Neuronal stem cell (in vitro differentiated cells): ENCODE measurements at regions not wholly inside any gene's neighbourhood (a gene's known extent, or its start where the extent isn't known, plus 50 kb on each side); places are given as distances from the start of the nearest gene placed in this dataset.

Experiments
- DNase-seq: peaks from one replicate; pipeline ENCODE4 v3.0.0-alpha.2; 2013; ENCODE audit warnings: low spot score
- H2AFZ ChIP-seq: one replicate; pipeline ENCODE4 v1.6.1; 2013; ENCODE audit warnings: mild to moderate bottlenecking, low read length, inconsistent platforms
- H2AK5ac ChIP-seq: 2 replicates; pipeline ENCODE4 v1.6.1; 2013; ENCODE audit warnings: low read depth, mild to moderate bottlenecking, inconsistent platforms, low read length, moderate library complexity, mixed read lengths
- H2BK120ac ChIP-seq: 2 replicates; pipeline ENCODE4 v1.6.1; 2013; ENCODE audit warnings: low read depth, mild to moderate bottlenecking, inconsistent platforms, low read length, moderate library complexity, mixed read lengths
- H2BK12ac ChIP-seq: one replicate; pipeline ENCODE4 v1.6.1; 2013; ENCODE audit warnings: low read length, inconsistent platforms
- H2BK15ac ChIP-seq: 2 replicates; pipeline ENCODE4 v1.6.1; 2013; ENCODE audit warnings: mild to moderate bottlenecking, low read length, inconsistent platforms, mixed read lengths
- H2BK5ac ChIP-seq: one replicate; pipeline ENCODE4 v1.6.1; 2013; ENCODE audit warnings: inconsistent platforms, mild to moderate bottlenecking, low read length, moderate library complexity
- H3K14ac ChIP-seq: one replicate; pipeline ENCODE4 v1.6.1; 2013; ENCODE audit warnings: low read length, inconsistent platforms
- H3K18ac ChIP-seq: 2 replicates; pipeline ENCODE4 v1.6.1; 2013; ENCODE audit warnings: low read length, inconsistent platforms
- H3K23ac ChIP-seq: 2 replicates; pipeline ENCODE4 v1.6.1; 2013; ENCODE audit warnings: low read depth, mild to moderate bottlenecking, mixed read lengths, low read length, inconsistent platforms; ENCODE audit not compliant: poor library complexity
- H3K27ac ChIP-seq: replicated peaks from 3 replicates; pipeline ENCODE4 v1.5.1; 2013; ENCODE audit warnings: low read length, inconsistent platforms
- H3K27me3 ChIP-seq, 3 experiments: 2 replicates each; pipeline ENCODE4 v1.6.1; 2013; ENCODE audit warnings: low read length in 3 of 3, mild to moderate bottlenecking in 2 of 3, inconsistent platforms in 1 of 3, low read depth in 1 of 3, mixed read lengths in 1 of 3, moderate library complexity in 1 of 3; ENCODE audit not compliant: control insufficient read depth in 3 of 3, insufficient read depth in 3 of 3
- H3K36me3 ChIP-seq, 2 donors: replicated peaks in 1 of 2; 2 replicates each; pipeline ENCODE4 v1.6.1; 2013; ENCODE audit warnings: low read length in 2 of 2; ENCODE audit not compliant: control insufficient read depth in 2 of 2, insufficient read depth in 2 of 2
- H3K4ac ChIP-seq: 2 replicates; pipeline ENCODE4 v1.6.1; 2013; ENCODE audit warnings: inconsistent platforms, mild to moderate bottlenecking, low read length, moderate library complexity
- H3K4me1 ChIP-seq, 2 donors: 1 replicate in 1 of 2; 2 replicates in 1 of 2; pipeline ENCODE4 v1.6.1; 2013; ENCODE audit warnings: low read length in 2 of 2, low read depth in 1 of 2; ENCODE audit not compliant: control insufficient read depth in 2 of 2, insufficient read depth in 1 of 2
- H3K4me2 ChIP-seq: one replicate; pipeline ENCODE4 v1.6.1; 2013; ENCODE audit warnings: mild to moderate bottlenecking, low read length, inconsistent platforms; ENCODE audit not compliant: insufficient read depth, poor library complexity, severe bottlenecking
- H3K4me3 ChIP-seq, 2 donors: 2 replicates each; pipeline ENCODE4 v1.5.1; 2013; ENCODE audit warnings: low read length in 2 of 2, mild to moderate bottlenecking in 2 of 2, inconsistent platforms in 1 of 2, moderate library complexity in 1 of 2
- H3K79me1 ChIP-seq: one replicate; pipeline ENCODE4 v1.6.1; 2013; ENCODE audit warnings: low read depth, mild to moderate bottlenecking, inconsistent platforms, low read length, moderate library complexity
- H3K9ac ChIP-seq: one replicate; pipeline ENCODE4 v1.6.1; 2013; ENCODE audit warnings: mild to moderate bottlenecking, low read depth, low read length, inconsistent platforms; ENCODE audit not compliant: poor library complexity
- H3K9me3 ChIP-seq, 2 donors: replicated peaks in 1 of 2; 2 replicates each; pipeline versions ENCODE3 to v1.6.1; 2013; ENCODE audit warnings: low read length in 2 of 2, mild to moderate bottlenecking in 2 of 2, inconsistent platforms in 1 of 2, low read depth in 1 of 2, mixed read lengths in 1 of 2, moderate library complexity in 1 of 2; ENCODE audit not compliant: control insufficient read depth in 2 of 2, insufficient read depth in 1 of 2
- H4K8ac ChIP-seq: one replicate; pipeline ENCODE4 v1.6.1; 2013; ENCODE audit warnings: low read depth, mild to moderate bottlenecking, inconsistent platforms, low read length, moderate library complexity
- H4K91ac ChIP-seq: one replicate; pipeline ENCODE4 v1.6.1; 2013; ENCODE audit warnings: low read length, low read depth, mild to moderate bottlenecking, inconsistent platforms; ENCODE audit not compliant: poor library complexity
- WGBS, 2 donors: extraction: QIAGEN DNeasy Blood & Tissue Kit; methylation state at CpG; one replicate each; pipeline ENCODE4 v1.1.7; 2013; ENCODE audit warnings: missing lambda C conversion rate in 2 of 2, mixed read lengths in 1 of 2; ENCODE audit not compliant: insufficient read length in 2 of 2, insufficient replicate concordance in 1 of 2; ENCODE audit errors: extremely low coverage in 2 of 2; 5-methylcytosine and 5-hydroxymethylcytosine counted together

GRCh38 chr4:110265001-110265400 lies 66.6 kb upstream of the ELOVL6 start:
- no peak overlapping the region for H3K27ac ChIP-seq
- no peak overlapping the region for H3K4me2 ChIP-seq
- DNase-seq, result no peak
- no peak overlapping the region for H3K4me3 ChIP-seq
- peaks cover 2% of the 10 kb centered on the region for H3K79me1 ChIP-seq
- H4K8ac ChIP-seq, result no peak overlapping the region
- WGBS, 2 donors, result no CpG with 5 or more reads among the region's 5 CpGs
- H3K4me1 ChIP-seq, result no peaks in the 10 kb centered on the region
- no peak overlapping the region for H4K91ac ChIP-seq
- H3K9me3 ChIP-seq, result no peaks in the 10 kb centered on the region
- no peak overlapping the region for H2AK5ac ChIP-seq
- no peaks in the 10 kb centered on the region for H3K36me3 ChIP-seq
- no peak overlapping the region for H2AFZ ChIP-seq
- peaks cover 0 to 2% (median 0%) of the 10 kb centered on the region in 3 experiments for H3K27me3 ChIP-seq
- no peak overlapping the region for H2BK12ac ChIP-seq
- no peak overlapping the region for H2BK5ac ChIP-seq
- H2BK120ac ChIP-seq, result no peak overlapping the region
- H3K14ac ChIP-seq, result no peak overlapping the region
- H3K4ac ChIP-seq, result no peak overlapping the region
- H3K18ac ChIP-seq, result peak overlapping the region; percentile 76
- no peak overlapping the region for H3K9ac ChIP-seq
- no peak overlapping the region for H2BK15ac ChIP-seq
- no peak overlapping the region for H3K23ac ChIP-seq

DNA sequence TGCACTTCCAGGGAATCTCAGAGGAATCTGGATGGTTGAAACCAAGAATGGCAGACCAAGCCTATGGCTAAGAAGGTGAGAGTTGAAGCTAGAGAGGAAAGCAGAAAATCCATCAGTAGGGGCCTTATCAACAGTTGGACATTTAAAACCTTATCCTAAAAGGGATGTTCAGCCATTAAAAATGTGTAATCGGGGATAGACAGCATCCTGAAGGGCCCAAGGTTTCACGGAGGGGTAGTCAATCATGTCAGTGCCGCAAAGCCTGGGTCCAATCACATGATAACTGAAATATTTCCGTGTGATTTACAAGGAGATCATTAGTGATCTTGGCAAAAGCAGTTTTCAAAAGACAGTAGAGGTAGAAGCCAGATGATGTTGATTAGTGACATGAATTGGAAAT lies 61.9 kb upstream of the ELOVL6 start:
- H3K4me2 ChIP-seq, result no peak overlapping the region
- no peaks in the 10 kb centered on the region for H3K4me1 ChIP-seq
- no peak overlapping the region for H3K14ac ChIP-seq
- no peak overlapping the region for H3K9ac ChIP-seq
- no peak overlapping the region for H3K23ac ChIP-seq
- H2BK5ac ChIP-seq, result no peak overlapping the region
- no peak for DNase-seq
- no peak overlapping the region for H3K4me3 ChIP-seq
- no peak overlapping the region for H2AFZ ChIP-seq
- H3K27me3 ChIP-seq, result peaks cover 0 to 2% (median 0%) of the 10 kb centered on the region in 3 experiments
- H3K36me3 ChIP-seq, result no peaks in the 10 kb centered on the region
- no CpG with 5 or more reads among the region's 4 CpGs for WGBS, 2 donors
- no peaks in the 10 kb centered on the region for H3K79me1 ChIP-seq
- no peak overlapping the region for H2AK5ac ChIP-seq
- H3K27ac ChIP-seq, result no peak overlapping the region
- no peak overlapping the region for H2BK15ac ChIP-seq
- H3K9me3 ChIP-seq, result no peaks in the 10 kb centered on the region
- no peak overlapping the region for H3K4ac ChIP-seq
- no peak overlapping the region for H3K18ac ChIP-seq
- no peak overlapping the region for H2BK120ac ChIP-seq
- H2BK12ac ChIP-seq, result no peak overlapping the region
- H4K8ac ChIP-seq, result no peak overlapping the region
- H4K91ac ChIP-seq, result no peak overlapping the region

GRCh38 chr4:110250023-110250387 lies 51.6 kb upstream of the ELOVL6 start:
- no peak overlapping the region for H4K8ac ChIP-seq
- H3K4me2 ChIP-seq, result no peak overlapping the region
- H3K4me3 ChIP-seq, result no peak overlapping the region
- no peaks in the 10 kb centered on the region for H3K36me3 ChIP-seq
- no peak overlapping the region for H2BK12ac ChIP-seq
- no peak overlapping the region for H4K91ac ChIP-seq
- H2BK15ac ChIP-seq, result no peak overlapping the region
- H3K9me3 ChIP-seq, result no peaks in the 10 kb centered on the region
- no peak for DNase-seq
- no peak overlapping the region for H3K27ac ChIP-seq
- H3K9ac ChIP-seq, result no peak overlapping the region
- no CpG with 5 or more reads among the region's 5 CpGs for WGBS, 2 donors
- H3K23ac ChIP-seq, result no peak overlapping the region
- H3K14ac ChIP-seq, result no peak overlapping the region
- no peaks in the 10 kb centered on the region for H3K79me1 ChIP-seq
- no peak overlapping the region for H3K18ac ChIP-seq
- H2BK120ac ChIP-seq, result no peak overlapping the region
- H3K27me3 ChIP-seq, result no peaks in the 10 kb centered on the region
- H3K4me1 ChIP-seq, result peaks cover 0 to 5% of the 10 kb centered on the region in 2 donors
- no peak overlapping the region for H2AFZ ChIP-seq
- no peak overlapping the region for H3K4ac ChIP-seq
- H2AK5ac ChIP-seq, result no peak overlapping the region
- no peak overlapping the region for H2BK5ac ChIP-seq

DNA sequence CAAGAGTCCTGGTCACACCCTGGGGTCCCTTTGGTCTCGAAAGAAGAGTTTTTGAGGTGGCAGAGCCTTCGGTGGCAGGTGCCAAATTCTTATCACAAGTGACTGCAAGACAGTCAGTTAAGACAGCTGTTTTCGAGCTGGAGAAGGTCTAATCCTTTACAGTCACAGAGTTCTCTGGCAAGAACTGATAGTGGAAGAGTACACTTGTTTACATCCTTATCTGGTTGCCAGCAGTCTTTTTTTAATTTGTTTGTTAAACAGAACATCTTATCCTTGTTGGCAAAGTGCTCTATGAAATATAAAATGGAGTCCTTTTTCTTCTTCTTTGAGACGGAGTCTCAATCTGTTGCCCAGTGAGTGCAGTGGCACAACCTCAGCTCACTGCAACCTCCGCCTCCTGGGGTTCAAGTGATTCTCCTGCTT lies 50.4 kb upstream of the ELOVL6 start:
- no peak overlapping the region for H3K4me2 ChIP-seq
- no peak overlapping the region for H3K4ac ChIP-seq
- WGBS, 2 donors, result no CpG with 5 or more reads among the region's 5 CpGs
- no peak overlapping the region for H4K8ac ChIP-seq
- no peak overlapping the region for H3K27ac ChIP-seq
- H3K79me1 ChIP-seq, result no peaks in the 10 kb centered on the region
- H2BK12ac ChIP-seq, result no peak overlapping the region
- no peak overlapping the region for H3K4me3 ChIP-seq
- H2BK5ac ChIP-seq, result no peak overlapping the region
- no peaks in the 10 kb centered on the region for H3K9me3 ChIP-seq
- H2AK5ac ChIP-seq, result no peak overlapping the region
- no peak overlapping the region for H3K18ac ChIP-seq
- H3K4me1 ChIP-seq, result peaks cover 0 to 5% of the 10 kb centered on the region in 2 donors
- H3K23ac ChIP-seq, result no peak overlapping the region
- no peak overlapping the region for H2AFZ ChIP-seq
- no peak overlapping the region for H2BK15ac ChIP-seq
- DNase-seq, result no peak
- H3K36me3 ChIP-seq, result no peaks in the 10 kb centered on the region
- no peak overlapping the region for H3K9ac ChIP-seq
- H3K27me3 ChIP-seq, result no peaks in the 10 kb centered on the region
- no peak overlapping the region for H4K91ac ChIP-seq
- no peak overlapping the region for H3K14ac ChIP-seq
- no peak overlapping the region for H2BK120ac ChIP-seq
